Hematopoietic multipotent progenitor cell treated with erythropoietin and hydrocortisone succinate and interleukin-3 and kit ligand, for 17 days (in vitro differentiated cells): ENCODE measurements at regions not wholly inside any gene's neighbourhood (a gene's known extent, or its start where the extent isn't known, plus 50 kb on each side); places are given as distances from the start of the nearest gene placed in this dataset.
"Not testable (repeated sequence)": the region's sequence is repeated elsewhere in the genome, so short reads cannot be mapped to it uniquely, and the experiment has no call there.

Source experiments
- DNase-seq: peaks from one replicate; pipeline ENCODE4 v3.0.0-alpha.2; 2015; ENCODE audit warnings: low spot score

DNA sequence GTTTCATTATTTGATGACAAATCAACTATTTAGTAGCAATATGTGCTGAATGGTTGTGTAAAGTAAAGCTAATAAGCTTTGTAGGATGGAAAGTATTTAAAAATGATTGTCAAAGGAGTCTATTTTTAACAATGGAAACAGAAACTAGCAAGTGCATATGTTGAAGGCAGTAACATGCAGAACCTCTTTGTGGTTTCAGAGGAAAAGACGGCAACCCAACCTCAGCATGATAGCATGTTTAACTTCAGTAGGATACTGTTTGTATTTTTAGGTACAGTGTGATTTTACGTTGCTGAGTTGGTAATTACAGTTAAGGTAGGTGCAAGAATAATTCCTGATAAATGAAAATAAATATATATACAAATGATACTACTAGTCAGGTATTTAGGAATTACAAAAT is 545.4 kb downstream of the CDY1 start:
- DNase-seq: not testable (repeated sequence)

DNA sequence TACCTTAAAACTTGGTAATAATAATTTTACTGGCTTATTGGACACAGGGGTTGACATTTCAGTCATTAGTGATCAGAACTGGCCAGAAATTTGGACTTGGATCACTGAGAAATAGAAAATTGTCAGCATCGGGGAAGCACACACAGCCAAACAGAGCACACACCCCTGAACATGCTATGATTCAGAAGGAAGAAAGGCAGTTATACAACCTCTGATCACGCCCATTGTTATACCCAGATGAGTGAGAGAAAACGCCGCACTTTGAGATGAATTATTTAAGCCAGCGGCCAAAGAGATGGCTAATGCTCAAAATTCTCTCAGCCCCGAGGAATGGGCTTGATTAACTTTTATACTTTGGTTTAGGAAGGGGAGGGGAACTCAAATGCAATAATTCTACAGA is 557.4 kb downstream of the CDY1 start:
- DNase-seq: not testable (repeated sequence)

DNA sequence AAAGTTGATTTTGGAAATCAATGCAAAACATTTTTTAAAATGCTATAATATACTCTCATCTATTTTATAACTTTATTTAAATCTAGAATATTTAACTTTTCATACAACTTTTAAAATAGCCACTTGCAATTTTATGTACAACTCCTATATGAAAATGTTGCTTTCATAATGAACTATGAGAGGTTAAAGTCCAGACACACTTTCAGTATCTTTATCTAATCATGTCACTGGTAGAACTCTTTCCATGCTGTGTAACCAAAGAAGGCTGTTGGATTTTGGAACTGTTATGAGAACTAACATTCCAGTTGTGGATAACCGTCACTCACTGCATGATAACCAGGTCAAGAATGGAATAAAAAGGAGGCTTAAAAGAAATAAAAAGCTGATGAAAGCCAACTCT is 603.1 kb downstream of the CDY1 start:
- not testable (repeated sequence) for DNase-seq

DNA sequence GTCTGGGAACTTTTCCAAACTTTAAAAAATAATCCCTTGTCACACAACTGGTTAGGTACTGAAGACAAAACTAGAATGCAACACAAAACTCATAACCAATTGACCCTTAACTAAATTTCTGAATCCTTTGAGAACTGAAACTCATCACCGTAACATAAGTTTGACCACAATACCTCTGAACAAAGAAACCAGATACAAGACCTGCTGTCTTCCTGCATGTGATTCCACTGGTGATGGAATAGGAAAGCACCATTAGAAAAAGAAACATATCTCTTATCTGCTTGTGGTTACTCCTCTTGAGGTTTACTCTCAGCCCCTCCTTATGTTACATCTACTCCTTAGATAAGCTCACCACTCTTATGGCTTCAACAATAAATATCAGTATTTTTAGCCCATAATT is 603.6 kb downstream of the CDY1 start:
- not testable (repeated sequence) for DNase-seq

DNA sequence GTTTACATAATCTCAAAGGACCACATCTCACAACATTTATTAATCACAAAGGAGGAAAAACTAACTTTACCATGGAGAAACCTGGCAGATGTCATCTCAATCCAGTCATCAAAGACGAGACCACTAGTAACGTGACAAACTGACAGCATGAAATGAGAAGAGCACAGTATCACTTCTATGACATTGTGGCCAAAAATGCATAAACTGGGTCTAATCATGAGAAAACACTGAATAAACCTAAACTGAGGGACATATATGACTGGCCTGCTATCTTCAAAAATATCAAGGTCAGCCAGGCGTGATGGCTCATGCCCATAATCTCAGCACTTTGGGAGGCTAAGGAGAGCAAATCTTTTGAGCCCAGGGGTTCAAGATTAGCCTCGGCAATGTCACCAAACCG is 619.0 kb downstream of the CDY1 start:
- DNase-seq: not testable (repeated sequence)

- not testable (repeated sequence) for DNase-seq
These were observed 632.3 kb downstream of the CDY1 start for GRCh38 chrY:26254262-26254661.

GRCh38 chrY:26265449-26265848 is 643.5 kb downstream of the CDY1 start:
- not testable (repeated sequence) for DNase-seq

GRCh38 chrY:26268421-26268820 is 646.5 kb downstream of the CDY1 start:
- not testable (repeated sequence) for DNase-seq

DNA sequence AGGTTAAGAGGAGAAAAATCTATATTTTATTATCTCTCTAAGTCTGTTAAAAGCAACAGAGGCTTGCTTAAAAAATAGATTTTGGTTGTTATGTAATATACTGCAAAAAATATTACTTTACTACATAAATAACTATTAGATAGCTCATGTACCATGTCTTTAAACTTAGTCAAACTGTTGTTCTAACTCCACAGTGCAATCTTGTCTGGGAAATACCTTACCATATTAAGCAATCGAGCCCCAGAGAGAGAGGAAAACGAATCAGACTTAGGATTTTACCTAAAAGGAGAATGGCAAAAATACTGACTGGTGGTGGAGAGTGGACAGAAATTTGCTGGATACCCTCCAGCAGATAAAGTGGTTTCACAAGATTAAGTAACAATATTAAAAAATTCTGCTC is 647.0 kb downstream of the CDY1 start:
- DNase-seq: not testable (repeated sequence)

DNA sequence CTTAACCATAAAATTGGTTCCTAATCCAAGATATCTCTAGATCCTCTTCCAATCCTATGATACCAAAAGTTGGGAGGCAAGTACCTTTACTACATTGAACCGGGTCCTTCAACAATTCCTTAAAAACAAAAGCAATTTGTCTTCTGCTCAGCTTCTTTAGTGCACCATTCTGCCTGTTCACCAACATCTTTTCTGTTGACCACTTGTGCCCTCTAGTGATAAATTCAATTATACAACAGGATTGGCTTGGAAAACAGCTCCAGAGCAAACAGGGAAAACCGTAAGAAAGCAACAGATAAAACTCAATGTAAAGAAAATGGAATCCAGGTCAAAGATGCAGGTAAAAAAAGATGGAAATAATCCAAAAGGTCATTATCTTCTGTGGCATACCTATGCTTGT is 651.2 kb downstream of the CDY1 start:
- not testable (repeated sequence) for DNase-seq

GRCh38 chrY:26306046-26306445 is 684.1 kb downstream of the CDY1 start:
- DNase-seq: not testable (repeated sequence)

GRCh38 chrY:26306630-26307385 is 684.9 kb downstream of the CDY1 start:
- not testable (repeated sequence) for DNase-seq

DNA sequence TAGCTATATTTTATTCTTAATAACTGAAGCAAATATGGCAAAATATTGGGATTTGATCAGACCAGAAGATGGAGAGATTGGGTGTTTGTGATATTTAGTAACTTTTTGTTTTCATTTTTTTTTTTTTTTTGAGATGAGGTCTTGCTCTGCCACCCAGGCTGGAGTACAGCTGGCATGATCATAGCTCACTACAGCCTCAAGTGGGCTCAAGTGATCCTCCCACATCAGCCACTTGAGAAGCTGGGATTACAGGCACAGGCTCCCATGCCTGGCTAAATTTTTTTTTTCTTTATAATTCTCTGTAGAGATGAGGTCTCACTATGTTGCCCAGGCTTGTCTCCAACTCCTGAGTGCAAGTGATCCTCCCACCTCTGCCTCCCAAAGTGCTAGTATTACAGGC is 686.4 kb downstream of the CDY1 start:
- not testable (repeated sequence) for DNase-seq

DNA sequence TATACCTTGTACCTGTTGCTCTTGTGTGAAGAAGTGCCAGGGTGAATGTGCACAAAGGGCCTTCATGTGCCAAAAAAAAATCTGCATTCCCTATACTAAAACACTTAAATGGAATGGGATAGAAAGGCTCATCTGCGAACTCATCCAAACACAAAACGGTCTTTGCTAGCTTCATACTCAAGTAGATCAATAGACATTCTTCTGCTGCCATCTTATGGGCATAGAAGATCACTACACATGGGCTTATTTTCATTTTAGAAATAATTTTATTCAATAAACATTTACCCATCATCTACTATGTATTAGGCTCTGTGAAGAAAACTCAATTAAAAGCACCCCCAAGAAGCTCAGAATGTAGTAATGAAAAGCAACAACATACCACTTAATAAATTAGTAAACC is 693.1 kb downstream of the CDY1 start:
- DNase-seq: peak; percentile 7

DNA sequence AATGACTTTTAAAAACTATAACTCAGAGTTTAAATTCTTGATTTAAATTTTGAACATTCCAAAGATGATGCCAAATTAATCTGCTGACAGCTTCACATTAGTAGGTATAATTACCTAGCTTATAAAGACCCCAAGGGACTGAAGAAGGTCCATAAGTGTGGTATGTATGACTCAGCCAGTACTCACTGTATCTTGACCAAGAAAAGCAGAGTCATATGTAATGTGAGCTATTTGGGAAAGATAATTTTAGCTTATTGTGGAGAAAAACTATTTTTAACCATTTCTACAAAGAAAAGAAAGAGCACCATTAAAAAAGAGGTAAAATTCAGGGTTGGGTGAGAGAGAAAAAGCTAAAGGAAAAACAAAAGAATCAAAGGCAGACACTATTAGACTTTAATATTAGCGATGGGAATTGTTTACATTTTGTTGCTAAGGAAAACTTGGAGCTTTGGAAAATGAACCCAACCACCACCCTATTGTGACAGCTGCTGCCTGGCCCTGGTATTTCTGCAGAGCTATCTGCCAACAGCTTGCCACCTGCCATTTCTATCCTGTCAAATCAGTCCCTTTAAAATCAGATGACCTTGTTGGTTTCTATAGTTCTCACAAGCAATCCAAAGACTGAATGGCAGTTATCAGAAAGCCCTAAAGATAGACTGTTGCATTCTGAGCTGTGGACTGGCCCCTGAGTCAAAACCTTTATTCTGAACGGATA is 697.7 kb downstream of the CDY1 start:
- DNase-seq: not testable (repeated sequence)

DNA sequence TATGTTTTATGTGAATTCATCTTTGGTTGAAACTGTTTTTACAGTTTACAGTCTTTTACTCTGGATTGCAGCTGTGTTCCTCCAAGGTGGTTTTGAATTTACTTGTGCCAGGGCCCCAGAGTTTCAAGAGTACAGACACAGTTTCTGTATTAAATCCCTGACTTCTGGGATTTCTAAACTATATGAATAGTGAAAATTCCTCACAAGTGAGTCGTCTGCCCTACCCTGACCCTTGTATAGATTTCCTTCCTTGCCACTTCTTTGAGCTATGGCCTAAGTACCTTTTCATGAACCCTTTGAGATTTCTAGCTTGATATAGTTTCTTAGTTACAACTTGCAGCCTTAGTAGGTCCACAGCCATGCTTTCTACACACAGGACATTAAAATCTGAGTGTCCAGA is 700.8 kb downstream of the CDY1 start:
- not testable (repeated sequence) for DNase-seq

DNA sequence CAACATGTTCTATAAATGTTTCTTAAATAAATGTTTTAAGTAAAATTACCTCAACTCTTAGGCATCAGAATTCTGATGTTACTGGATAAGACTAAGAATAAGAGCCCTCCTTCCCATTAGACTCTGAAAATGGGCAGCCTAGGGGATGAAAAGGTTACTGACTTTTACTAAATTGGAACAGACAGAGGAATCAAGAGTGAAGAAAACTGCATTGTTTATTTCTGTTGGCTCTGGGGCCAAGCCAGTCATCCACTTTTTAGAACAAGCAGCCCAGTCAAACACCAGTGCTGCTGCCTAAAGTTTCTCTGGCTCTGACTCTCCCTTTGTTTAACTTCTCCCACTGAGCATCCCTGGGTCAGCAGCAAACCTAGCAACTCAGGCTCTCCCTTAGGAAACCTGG is 731.0 kb downstream of the CDY1 start:
- not testable (repeated sequence) for DNase-seq

DNA sequence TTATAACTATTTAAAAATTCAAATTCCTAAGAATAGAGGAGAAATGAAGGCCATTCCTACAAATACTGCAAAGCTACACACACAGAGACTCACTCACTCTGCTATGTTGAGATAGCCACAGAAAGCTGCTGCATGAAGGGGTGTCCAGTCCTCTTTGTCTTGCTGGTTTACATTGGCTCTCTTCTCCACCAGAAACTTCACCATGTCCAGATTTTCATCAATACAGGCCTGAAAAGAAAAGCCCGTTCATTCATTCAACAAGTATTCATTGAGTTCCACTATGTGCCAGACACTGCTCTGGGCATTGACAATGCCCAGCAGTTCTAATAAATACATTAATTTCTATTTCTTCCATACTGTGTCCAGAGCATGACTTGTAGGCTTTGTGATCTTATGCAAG is 732.3 kb downstream of the CDY1 start:
- no peak for DNase-seq

DNA sequence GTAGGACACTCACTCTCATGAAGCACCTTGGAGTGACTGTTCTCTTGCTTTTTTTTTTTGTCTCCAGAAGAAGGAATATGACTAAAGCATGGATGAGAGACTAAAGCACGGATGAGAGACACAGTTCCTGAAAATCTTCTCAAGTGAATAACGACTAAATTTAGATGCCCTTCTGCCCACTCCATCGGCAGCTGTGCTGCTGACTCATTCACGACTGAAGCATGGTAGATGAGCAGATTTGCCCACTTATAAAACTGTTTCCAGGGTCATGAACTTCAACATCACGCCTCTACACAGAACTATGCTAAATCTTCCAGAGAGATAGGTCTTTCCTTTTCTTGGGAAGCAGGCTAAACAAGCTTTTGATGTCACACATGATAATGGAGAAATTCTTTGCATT is 738.0 kb downstream of the CDY1 start:
- not testable (repeated sequence) for DNase-seq

DNA sequence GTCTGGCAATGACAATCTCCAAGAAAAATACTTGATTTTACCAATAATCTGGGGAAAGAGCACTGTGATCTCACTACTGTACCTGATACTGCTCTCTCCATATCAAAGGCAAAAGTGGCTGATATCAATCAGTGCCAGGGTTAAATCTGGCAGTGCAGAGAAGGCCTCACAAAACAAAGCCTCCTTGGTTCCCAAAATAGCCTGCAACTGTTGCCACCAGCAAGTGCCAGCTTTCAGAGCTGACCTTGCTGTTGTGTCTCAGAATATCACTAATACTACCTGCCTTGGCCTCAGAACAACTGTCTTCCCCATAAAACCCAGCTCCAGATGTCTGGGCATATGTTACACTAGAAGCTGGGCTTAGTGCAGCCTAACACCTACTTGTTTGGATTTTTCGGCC is 738.6 kb downstream of the CDY1 start:
- not testable (repeated sequence) for DNase-seq

GRCh38 chrY:26363442-26363841 is 741.5 kb downstream of the CDY1 start:
- DNase-seq: not testable (repeated sequence)

DNA sequence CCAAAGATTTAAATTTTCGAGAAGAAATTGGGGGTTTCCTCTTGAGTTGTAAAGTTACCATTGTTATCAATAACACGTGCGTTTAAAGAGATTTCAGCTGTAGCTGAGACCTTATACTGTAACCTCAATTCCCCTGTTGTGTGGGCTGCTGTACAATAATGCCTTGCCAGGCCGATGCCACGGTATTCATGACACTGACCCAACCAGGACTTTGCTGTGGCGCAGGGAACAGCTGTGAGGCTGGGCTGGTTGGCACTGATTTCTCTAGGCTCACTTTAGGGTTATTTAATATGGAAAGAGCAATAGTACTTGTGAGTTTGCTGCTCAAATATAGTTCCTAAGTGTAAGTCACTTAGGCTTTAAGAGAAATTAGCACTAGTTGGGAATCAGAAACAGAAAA is 744.2 kb downstream of the CDY1 start:
- DNase-seq: not testable (repeated sequence)

DNA sequence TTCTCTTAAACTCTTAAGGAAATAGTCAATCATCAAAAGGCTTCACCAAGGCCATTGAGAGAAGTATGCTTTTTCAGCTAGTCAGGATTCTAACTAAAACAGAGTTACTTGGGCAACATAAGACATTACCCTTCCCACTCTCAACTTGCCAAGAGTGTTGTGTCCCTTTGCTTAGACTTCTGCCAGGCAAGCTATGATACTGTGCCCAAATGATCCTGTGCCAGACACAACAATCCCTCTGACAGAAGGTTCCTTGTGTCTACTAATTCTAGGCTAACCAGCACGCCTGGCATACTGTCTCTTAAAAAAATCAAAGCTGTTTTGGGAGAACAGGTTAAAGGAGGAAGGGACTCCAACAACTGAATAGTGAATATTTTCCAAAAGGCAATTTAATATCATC is 750.6 kb downstream of the CDY1 start:
- not testable (repeated sequence) for DNase-seq
